Lung (tissue), 11 donors: ENCODE measurements at regions not wholly inside any gene's neighbourhood (a gene's known extent, or its start where the extent isn't known, plus 50 kb on each side); places are given as distances from the start of the nearest gene placed in this dataset.

ENCODE experiments used
- ATAC-seq: fragments of 200-7000 bp; cut with Tn5 transposase; one replicate; pipeline ENCODE4 v1.9.1; 2020; ENCODE audit warnings: moderate number of reproducible peaks; ENCODE audit not compliant: insufficient read depth, low FRiP score
- DNase-seq, 3 donors: peaks; one replicate each; pipeline ENCODE4 v3.0.0-alpha.2; 2013 to 2017
- H3K27ac ChIP-seq, 2 donors: one replicate each; pipeline ENCODE4 v1.5.1; 2013; ENCODE audit warnings: mild to moderate bottlenecking in 2 of 2, moderate library complexity in 2 of 2, control low read depth in 1 of 2, inconsistent platforms in 1 of 2, low read depth in 1 of 2, low read length in 1 of 2
- H3K27me3 ChIP-seq, 3 donors: one replicate each; pipeline ENCODE4 v1.5.1; 2013; ENCODE audit warnings: low read length in 2 of 3; ENCODE audit not compliant: control insufficient read depth in 3 of 3, insufficient read depth in 3 of 3
- H3K36me3 ChIP-seq, 4 donors: one replicate each; pipeline ENCODE4 v1.5.1; 2013; ENCODE audit warnings: low read length in 4 of 4, mild to moderate bottlenecking in 1 of 4, moderate library complexity in 1 of 4; ENCODE audit not compliant: control insufficient read depth in 4 of 4, insufficient read depth in 4 of 4
- H3K4me1 ChIP-seq, 5 donors: one replicate each; pipeline ENCODE4 v1.5.1; 2013; ENCODE audit warnings: low read length in 5 of 5, mild to moderate bottlenecking in 2 of 5, moderate library complexity in 1 of 5; ENCODE audit not compliant: control insufficient read depth in 5 of 5, insufficient read depth in 5 of 5
- H3K4me3 ChIP-seq: one replicate; pipeline ENCODE4 v1.5.1; 2013; ENCODE audit warnings: mild to moderate bottlenecking, control low read depth, moderate library complexity
- H3K9ac ChIP-seq, 2 donors: one replicate each; pipeline ENCODE4 v1.5.1; 2013; ENCODE audit warnings: low read length in 2 of 2, control low read depth in 1 of 2; ENCODE audit not compliant: insufficient read depth in 1 of 2
- H3K9me3 ChIP-seq, 4 donors: one replicate each; pipeline ENCODE4 v1.5.1; 2013; ENCODE audit warnings: low read length in 3 of 4, mild to moderate bottlenecking in 1 of 4, moderate library complexity in 1 of 4; ENCODE audit not compliant: control insufficient read depth in 4 of 4, insufficient read depth in 3 of 4
- CTCF ChIP-seq: IDR thresholded peaks from 2 replicates; pipeline ENCODE4 v1.5.1; 2012; ENCODE audit warnings: mild to moderate bottlenecking; ENCODE audit errors: control extremely low read depth, extremely low read depth
- whole genome bisulfite sequencing, 2 donors: extraction: QIAGEN DNeasy Blood & Tissue Kit; methylation state at CpG; one replicate each; pipeline ENCODE4 v1.1.7; 2013; 5-methylcytosine and 5-hydroxymethylcytosine counted together
- donor health status: control.
- donor health status: control.
- donor health status: Bipolar disorder and iron deficiency.
- donor health status: healthy.
- donor health status: DM: yes; HTN: yes; CAD: no.

GRCh38 chr11:114909866-114910265 lies 231.5 kb downstream of the NXPE2 start:
- WGBS, 2 donors: 71% methylated on average over 3 of the region's 3 CpGs
- TF ChIP-seq CTCF: no peak

GRCh38 chr11:114912826-114913225 lies 234.5 kb downstream of the NXPE2 start:
- Histone ChIP-seq H3K27me3 (peaks cover 0 to 4% (median 0%) of the 10 kb centered on the region in 3 donors), H3K27ac (no peak overlapping the region), H3K36me3 (no peaks in the 10 kb centered on the region), H3K9ac (no peak overlapping the region), H3K9me3 (peaks cover 0 to 9% (median 0%) of the 10 kb centered on the region in 4 donors), H3K4me1 (peaks cover 0 to 18% (median 2%) of the 10 kb centered on the region in 5 donors), H3K4me3 (no peak overlapping the region)
- ATAC-seq (no peak), DNase-seq (no peak)
- WGBS, 2 donors: 85 to 90% methylated on average over 4 of the region's 4 CpGs
- no peak for TF ChIP-seq CTCF

More at GRCh38 chr11:114909866-114910265, 231.5 kb downstream of the NXPE2 start:
- no peaks in the 10 kb centered on the region for H3K36me3 ChIP-seq
- DNase-seq (no peak), ATAC-seq (no peak)
- no peak overlapping the region for H3K27ac ChIP-seq
- H3K9me3 ChIP-seq: peaks cover 0 to 9% (median 1%) of the 10 kb centered on the region in 4 donors
- H3K27me3 ChIP-seq: peaks cover 0 to 4% (median 0%) of the 10 kb centered on the region in 3 donors
- no peak overlapping the region for H3K4me3 ChIP-seq
- H3K4me1 ChIP-seq: no peaks in the 10 kb centered on the region
- no peak overlapping the region for H3K9ac ChIP-seq

GRCh38 chr11:114914231-114915005 lies 236.1 kb downstream of the NXPE2 start:
- Histone ChIP-seq H3K36me3 (no peaks in the 10 kb centered on the region), H3K4me1 (peaks cover 0 to 22% (median 2%) of the 10 kb centered on the region in 5 donors), H3K27me3 (no peaks in the 10 kb centered on the region), H3K9ac (no peak overlapping the region), H3K27ac (no peak overlapping the region), H3K9me3 (peaks cover 0 to 9% (median 0%) of the 10 kb centered on the region in 4 donors), H3K4me3 (no peak overlapping the region)
- ATAC-seq (no peak), DNase-seq (no peak)
- whole genome bisulfite sequencing, 2 donors: 93 to 97% methylated on average over 1 of the region's 1 CpG
- TF ChIP-seq CTCF: no peak
